Hematopoietic multipotent progenitor cell treated with erythropoietin and hydrocortisone succinate and interleukin-3 and kit ligand, for 17 days (in vitro differentiated cells): ENCODE measurements at regions not wholly inside any gene's neighbourhood (a gene's known extent, or its start where the extent isn't known, plus 50 kb on each side); places are given as distances from the start of the nearest gene placed in this dataset.

Experiments
- DNase-seq: peaks from one replicate; pipeline ENCODE4 v3.0.0-alpha.2; 2015; ENCODE audit warnings: low spot score

GRCh38 chr9:89696780-89697179 lies 92.0 kb downstream of the GADD45G start:
- no peak for DNase-seq

GRCh38 chr9:89697553-89697952 lies 92.7 kb downstream of the GADD45G start:
- no peak for DNase-seq

DNA sequence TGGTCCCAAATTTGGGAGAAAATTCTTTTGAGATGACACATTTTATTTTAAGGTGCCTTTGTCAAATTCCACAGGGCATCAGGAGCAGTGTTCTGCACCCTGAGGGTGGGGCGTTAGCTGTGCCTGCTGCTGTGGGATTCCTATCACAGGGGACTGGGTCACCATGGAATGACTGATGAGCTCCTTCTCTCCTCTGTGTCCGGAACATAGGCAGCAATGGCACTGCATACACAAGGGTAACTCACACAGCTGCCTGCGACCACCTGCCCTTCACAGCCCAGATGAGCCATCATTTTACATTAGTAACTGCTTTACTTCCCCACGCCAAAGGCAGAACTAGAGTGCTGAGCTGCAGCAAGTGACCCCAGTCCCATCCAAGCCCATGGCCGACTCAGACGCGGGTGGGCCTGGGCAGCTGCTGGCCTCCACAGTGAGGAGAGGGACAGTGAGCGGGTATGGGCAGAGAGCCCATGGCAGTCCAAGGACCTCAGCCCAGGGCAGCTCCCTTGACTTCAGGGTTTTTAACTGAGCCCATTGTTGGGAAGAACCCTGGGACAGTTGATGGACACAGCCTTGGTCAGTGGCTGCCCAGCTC lies 93.7 kb downstream of the GADD45G start:
- no peak for DNase-seq

DNA sequence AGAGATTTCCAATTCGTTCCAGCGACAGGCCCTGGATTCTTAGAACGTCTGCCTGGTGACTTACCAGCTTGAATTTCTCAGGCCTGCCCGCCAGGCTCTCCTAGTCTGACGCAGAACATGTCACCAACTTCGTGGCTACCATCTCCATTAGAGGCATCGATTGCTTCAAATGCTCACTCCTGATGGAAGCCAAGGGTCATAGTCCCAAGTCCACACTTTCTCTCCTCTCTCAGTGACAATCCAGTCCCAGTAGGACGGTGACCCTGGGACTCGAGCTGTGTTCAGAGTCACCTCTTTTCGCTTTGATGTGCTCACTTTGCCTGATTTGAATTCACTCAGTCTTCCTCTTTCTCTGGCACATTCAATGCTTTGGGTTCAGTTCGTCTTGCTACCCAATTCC lies 94.8 kb downstream of the GADD45G start:
- DNase-seq: no peak

DNA sequence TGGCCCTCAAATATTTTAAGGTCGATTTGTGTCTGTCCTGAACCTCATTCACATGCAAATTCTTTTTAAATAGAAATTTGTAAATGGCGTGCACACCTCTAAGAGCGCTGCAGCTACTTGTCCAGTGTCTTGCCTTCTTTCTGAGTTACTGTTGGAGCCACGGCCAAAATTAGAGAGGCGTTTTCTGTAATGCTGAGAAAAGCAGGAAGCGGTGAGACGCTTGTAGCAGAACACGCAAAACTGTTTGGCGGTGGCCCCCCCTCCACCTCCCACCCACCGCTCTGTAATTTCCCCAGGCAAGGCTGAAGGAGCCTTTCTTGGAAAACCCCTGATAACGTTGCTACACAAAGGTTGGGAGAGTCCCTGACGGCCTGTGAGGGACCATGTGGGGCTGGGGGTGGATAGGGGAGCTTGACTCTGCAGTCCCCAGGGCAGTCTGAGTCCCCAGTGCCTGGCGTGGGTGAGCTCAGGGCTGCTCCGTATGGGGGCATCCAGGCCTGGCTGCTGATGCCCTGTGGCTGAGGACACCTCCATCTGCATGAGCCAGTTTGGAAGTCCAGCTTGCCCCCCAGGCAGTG lies 96.5 kb downstream of the GADD45G start:
- DNase-seq: no peak

GRCh38 chr9:89702401-89702800 lies 97.6 kb downstream of the GADD45G start:
- no peak for DNase-seq

DNA sequence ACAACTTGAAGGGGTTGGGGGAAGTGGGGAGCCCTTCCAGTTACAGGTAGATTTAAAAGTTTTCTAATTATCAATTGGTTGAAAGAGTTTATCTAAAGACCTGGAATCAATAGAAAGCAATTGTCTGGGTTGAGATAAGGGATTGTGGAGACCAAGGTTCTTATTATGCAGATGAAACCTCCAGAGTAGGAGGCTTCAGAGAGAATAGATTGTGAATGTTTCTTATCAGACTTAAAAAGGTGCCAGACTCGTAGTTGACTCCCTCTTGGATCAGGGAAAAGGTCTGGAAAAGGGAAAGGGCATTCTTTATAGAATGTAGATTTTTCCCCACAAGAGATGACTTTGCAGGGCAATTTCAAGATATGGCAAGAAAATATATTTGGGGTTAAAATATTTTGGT lies 100.8 kb downstream of the GADD45G start:
- DNase-seq: no peak

GRCh38 chr9:89706086-89706485 lies 101.3 kb downstream of the GADD45G start:
- no peak for DNase-seq

DNA sequence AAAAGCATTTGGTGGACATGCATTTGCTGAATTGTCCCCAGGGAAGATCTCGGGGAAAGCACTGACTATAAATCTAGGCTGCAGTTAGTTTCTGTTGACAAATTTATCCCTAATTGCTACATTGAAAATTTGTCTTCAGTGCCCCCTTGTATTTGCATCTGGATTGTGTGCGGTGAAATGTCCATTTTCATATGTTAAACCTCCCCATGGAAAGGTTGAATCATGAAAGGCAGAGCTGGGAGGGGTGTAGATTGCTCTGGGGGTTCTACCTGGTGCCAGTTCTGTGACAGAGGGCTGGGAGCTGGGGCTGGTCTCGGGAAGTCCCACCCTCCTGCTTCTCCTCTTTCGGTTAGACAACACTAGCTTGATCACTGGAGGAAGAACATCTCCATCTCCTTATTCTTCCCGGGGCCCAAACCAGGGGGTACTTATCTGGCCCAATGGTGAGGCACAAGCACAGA lies 101.9 kb downstream of the GADD45G start:
- DNase-seq: no peak

DNA sequence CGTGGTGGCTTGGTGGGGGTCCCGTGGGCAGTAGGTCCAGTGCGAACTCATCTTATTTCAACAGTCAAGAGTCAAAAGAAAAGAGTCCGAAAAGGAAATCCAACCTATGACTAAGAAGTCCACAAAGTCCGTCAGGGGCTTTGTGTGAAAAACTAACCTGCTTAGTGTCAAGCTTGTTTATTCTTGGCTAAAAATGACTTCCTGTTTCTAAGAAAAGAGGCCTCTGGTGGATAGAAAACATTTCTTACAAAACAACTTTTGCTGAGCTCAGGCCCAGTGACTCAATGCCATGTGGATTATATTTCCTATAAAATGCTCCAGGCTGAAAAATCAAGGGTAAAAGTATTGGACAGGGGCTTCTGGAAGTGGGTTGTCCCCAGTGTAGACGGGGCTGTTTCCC lies 105.9 kb downstream of the GADD45G start:
- no peak for DNase-seq

GRCh38 chr9:89711866-89712265 lies 107.1 kb downstream of the GADD45G start:
- DNase-seq: no peak

GRCh38 chr9:89712283-89712682 lies 107.5 kb downstream of the GADD45G start:
- no peak for DNase-seq

DNA sequence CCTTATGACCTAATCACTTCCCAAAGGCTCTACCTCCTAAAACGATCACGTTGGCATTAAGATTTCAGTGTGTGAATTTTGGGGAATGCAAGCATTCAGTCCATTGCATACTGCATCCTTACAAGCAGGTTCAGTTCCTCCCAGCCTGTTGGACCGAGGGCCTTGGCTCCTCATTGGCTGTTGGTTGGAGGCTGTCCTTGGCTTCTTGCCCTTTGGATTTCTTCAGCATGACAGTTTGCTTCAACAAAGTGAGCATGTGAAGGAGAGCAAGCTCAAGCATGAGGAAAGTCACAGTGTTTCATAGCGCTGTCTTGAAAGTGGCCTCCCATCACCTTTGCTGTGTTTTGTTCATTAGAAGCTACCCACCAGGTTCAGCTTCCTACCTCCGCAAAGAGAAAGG lies 109.5 kb downstream of the GADD45G start:
- DNase-seq: no peak

GRCh38 chr9:89715318-89715858 lies 110.6 kb downstream of the GADD45G start:
- DNase-seq: no peak

DNA sequence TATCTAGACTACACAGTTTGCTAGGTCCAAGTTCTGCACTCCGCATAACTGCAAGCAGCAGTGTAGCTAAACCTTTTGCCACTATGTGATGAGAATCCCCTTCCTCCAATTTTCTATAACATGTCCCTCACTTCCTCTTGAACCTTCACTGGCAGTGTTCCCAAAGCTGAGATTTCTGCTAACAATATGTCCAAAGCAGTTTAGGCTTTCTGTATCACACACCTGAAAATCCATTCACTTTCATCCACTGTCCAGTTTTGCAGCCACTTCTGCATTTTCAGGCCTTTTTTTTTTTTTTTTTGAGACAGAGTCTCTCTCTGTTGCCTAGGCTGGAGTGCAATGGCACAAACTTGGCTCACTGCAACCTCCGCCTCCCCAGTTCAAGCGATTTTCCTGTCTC lies 111.1 kb downstream of the GADD45G start:
- DNase-seq: no peak

- DNase-seq: no peak
Observed at GRCh38 chr9:89716559-89716958, 111.7 kb downstream of the GADD45G start.

DNA sequence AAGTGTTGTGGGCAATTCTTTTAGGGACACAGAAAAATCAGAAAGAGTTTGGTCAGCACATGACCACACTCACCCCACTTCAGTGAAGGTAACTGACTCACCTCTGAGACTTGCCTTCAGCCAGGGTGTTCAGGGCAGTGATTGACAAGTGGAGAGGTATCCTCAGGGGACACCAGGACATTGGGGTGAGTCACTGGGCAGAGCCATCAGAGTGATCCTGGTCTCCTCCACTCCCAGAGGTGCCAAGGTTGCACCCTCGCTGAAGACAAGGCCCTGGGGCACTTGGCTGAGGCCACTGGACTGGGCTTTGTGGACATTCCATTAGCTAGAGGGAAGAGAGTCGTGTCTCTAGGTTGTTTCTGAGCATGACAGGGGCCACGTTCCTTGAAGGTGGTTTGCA lies 113.4 kb downstream of the GADD45G start:
- no peak for DNase-seq

DNA sequence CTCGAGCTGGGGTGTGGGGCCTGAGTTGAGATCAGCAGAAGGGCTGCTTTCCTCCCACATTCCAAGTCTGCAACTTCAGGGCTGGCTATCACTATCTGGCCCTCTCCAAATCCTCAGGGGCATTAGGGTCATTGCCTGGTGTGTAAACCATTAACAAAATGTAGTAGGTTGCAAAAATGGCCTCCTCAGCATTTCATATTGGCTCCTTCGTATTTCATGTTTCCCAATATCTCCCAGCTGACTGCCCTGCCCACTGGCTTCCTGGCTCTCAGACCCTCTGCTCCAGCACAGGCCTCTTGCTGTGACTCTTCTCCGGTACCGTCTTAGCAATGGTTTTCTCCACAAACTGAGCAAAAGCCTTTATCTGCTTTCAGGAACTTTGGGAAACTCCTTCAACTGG lies 113.8 kb downstream of the GADD45G start:
- DNase-seq: no peak

GRCh38 chr9:89719202-89719601 lies 114.4 kb downstream of the GADD45G start:
- DNase-seq: no peak

GRCh38 chr9:89720696-89721175 lies 115.9 kb downstream of the GADD45G start:
- no peak for DNase-seq

- DNase-seq: no peak
Observed at GRCh38 chr9:89721176-89721700, 116.4 kb downstream of the GADD45G start.

- no peak for DNase-seq
Observed at GRCh38 chr9:89721971-89722530, 117.2 kb downstream of the GADD45G start.

DNA sequence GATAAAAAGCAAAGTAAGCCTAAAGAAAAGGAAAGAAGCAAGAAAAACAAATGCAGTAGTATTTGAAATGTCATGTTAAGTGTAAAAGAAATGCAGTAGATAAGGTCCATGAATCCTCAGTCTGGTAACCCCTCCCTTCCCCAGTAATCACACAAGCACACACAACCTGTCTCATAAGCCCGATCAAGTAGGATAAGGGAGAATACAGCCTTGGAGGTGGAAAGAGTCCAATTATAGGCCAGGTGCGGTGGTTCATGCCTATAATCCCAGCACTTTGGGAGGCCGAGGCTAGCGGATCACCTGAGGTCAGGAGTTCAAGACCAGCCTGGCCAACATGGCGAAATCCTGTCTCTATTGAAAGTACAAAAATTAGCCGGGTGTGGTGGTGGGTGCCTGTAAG lies 117.9 kb downstream of the GADD45G start:
- no peak for DNase-seq
